GM23248 (cell line): ENCODE measurements at regions not wholly inside any gene's neighbourhood (a gene's known extent, or its start where the extent isn't known, plus 50 kb on each side); places are given as distances from the start of the nearest gene placed in this dataset.

ENCODE experiments used
- EZH2 ChIP-seq: fragments of 200-600 bp; sonication (generic); IDR thresholded peaks from 2 replicates; pipeline ENCODE4 v1.6.1; 2018; ENCODE audit warnings: antibody characterized with exemption, mild to moderate bottlenecking; ENCODE audit not compliant: insufficient read depth, poor library complexity, severe bottlenecking
- EZH2phosphoT487 ChIP-seq: fragments of 200-600 bp; sonication (generic); IDR thresholded peaks from 2 replicates; pipeline ENCODE4 v1.6.1; 2018; ENCODE audit warnings: antibody characterized with exemption, moderate library complexity, mild to moderate bottlenecking, low read depth; ENCODE audit not compliant: insufficient read depth

- TF ChIP-seq EZH2 (no peak), EZH2phosphoT487 (no peak)
These were observed 862.6 kb downstream of the SORCS3 start for GRCh38 chr10:105503714-105504113.
